IPS-20b (cell line): ENCODE measurements at regions not wholly inside any gene's neighbourhood (a gene's known extent, or its start where the extent isn't known, plus 50 kb on each side); places are given as distances from the start of the nearest gene placed in this dataset.
"Not testable (repeated sequence)": the region's sequence is repeated elsewhere in the genome, so short reads cannot be mapped to it uniquely, and the experiment has no call there.

ENCODE experiments used
- H3K27ac ChIP-seq: one replicate; pipeline ENCODE4 v1.5.1; 2013; ENCODE audit warnings: low read length
- H3K27me3 ChIP-seq: 2 replicates; pipeline ENCODE4 v1.6.1; 2013; ENCODE audit warnings: mild to moderate bottlenecking, low read length, inconsistent platforms; ENCODE audit not compliant: insufficient read depth
- H3K36me3 ChIP-seq: 2 replicates; pipeline ENCODE4 v1.6.1; 2013; ENCODE audit warnings: low read depth, mild to moderate bottlenecking, inconsistent platforms, low read length, moderate library complexity; ENCODE audit not compliant: insufficient read depth
- H3K4me1 ChIP-seq: 2 replicates; pipeline ENCODE4 v1.6.1; 2013; ENCODE audit warnings: mild to moderate bottlenecking, control low read depth, inconsistent platforms, low read length, moderate library complexity; ENCODE audit not compliant: insufficient read depth
- H3K4me3 ChIP-seq: 2 replicates; pipeline ENCODE4 v1.5.1; 2013; ENCODE audit warnings: mild to moderate bottlenecking, low read length, inconsistent platforms
- H3K9ac ChIP-seq: 2 replicates; pipeline ENCODE4 v1.6.1; 2013; ENCODE audit warnings: low read depth, mild to moderate bottlenecking, inconsistent platforms, low read length, moderate library complexity
- H3K9me3 ChIP-seq: 2 replicates; pipeline ENCODE4 v1.6.1; 2013; ENCODE audit warnings: mild to moderate bottlenecking, low read depth, low read length, inconsistent platforms; ENCODE audit not compliant: insufficient read depth

DNA sequence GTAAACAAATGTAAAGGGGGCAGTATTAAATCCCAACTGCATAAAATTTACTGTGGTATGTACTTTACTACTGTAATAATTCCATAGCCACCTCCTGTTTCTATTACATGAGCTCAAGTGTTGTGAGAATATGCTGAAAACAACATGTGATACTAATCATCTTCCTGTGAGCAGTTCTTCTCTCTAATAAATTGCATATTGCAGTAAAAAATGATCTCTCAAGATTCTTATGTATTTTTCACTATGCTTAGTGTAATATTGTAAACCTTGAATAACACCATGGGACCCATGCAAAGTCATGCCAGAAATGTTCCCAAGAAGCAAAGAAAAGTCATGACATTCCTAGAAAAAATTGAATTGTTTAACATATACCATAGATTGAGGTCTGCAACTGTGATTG lies 133.0 kb upstream of the ATXN1 start:
- H3K9ac ChIP-seq: no peak overlapping the region
- H3K4me3 ChIP-seq: no peak overlapping the region
- H3K27me3 ChIP-seq: no peaks in the 10 kb centered on the region
- no peaks in the 10 kb centered on the region for H3K4me1 ChIP-seq
- no peaks in the 10 kb centered on the region for H3K36me3 ChIP-seq
- no peaks in the 10 kb centered on the region for H3K9me3 ChIP-seq
- no peak overlapping the region for H3K27ac ChIP-seq

- H3K36me3 ChIP-seq: not testable (repeated sequence)
These were observed 129.8 kb upstream of the ATXN1 start for GRCh38 chr6:16891110-16891509.

GRCh38 chr6:16885411-16886160 lies 124.3 kb upstream of the ATXN1 start:
- Histone ChIP-seq H3K4me1 (peaks cover 13% of the 10 kb centered on the region; the same call in 1 of the 2 replicates), H3K36me3 (no peaks in the 10 kb centered on the region), H3K9me3 (no peaks in the 10 kb centered on the region), H3K27ac (no peak overlapping the region), H3K27me3 (no peaks in the 10 kb centered on the region), H3K4me3 (peak overlapping the region; percentile 8; the same call in 1 of the 2 replicates), H3K9ac (no peak overlapping the region)

More at GRCh38 chr6:16891110-16891509, 129.8 kb upstream of the ATXN1 start:
- H3K9me3 ChIP-seq, H3K9ac ChIP-seq, H3K4me1 ChIP-seq, H3K27me3 ChIP-seq, H3K27ac ChIP-seq, H3K4me3 ChIP-seq: not testable (repeated sequence)

DNA sequence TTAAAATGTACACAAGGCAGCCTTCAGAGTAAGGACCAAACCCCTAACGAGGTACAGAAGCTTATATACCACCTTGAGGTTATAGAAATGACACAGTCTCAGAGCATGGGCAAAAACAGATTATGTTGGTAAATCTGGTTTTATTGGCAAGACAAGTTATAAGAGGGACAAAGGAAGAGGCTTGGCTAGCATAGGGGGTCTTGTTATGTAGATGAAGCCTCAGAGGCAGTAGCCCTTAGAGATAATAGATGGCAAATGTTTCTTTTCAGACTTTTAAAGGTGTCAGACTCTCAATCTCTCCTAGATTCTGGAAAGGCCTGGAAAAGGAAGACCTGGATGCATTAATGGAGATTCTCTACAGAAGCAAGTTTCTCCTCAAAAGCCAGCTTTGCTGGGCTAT lies 123.3 kb upstream of the ATXN1 start:
- no peak overlapping the region for H3K27ac ChIP-seq
- H3K9me3 ChIP-seq: no peaks in the 10 kb centered on the region
- no peaks in the 10 kb centered on the region for H3K27me3 ChIP-seq
- peaks cover 13% of the 10 kb centered on the region; the same call in 1 of the 2 replicates for H3K4me1 ChIP-seq
- no peak overlapping the region for H3K9ac ChIP-seq
- no peaks in the 10 kb centered on the region for H3K36me3 ChIP-seq
- no peak overlapping the region for H3K4me3 ChIP-seq

- H3K4me1 ChIP-seq: peaks cover 13% of the 10 kb centered on the region; the same call in 1 of the 2 replicates
- H3K4me3 ChIP-seq: no peak overlapping the region
- no peak overlapping the region for H3K27ac ChIP-seq
- peaks cover 8% of the 10 kb centered on the region; the same call in 1 of the 2 replicates for H3K9me3 ChIP-seq
- H3K27me3 ChIP-seq: no peaks in the 10 kb centered on the region
- no peak overlapping the region for H3K9ac ChIP-seq
- H3K36me3 ChIP-seq: no peaks in the 10 kb centered on the region
These were observed 122.2 kb upstream of the ATXN1 start for GRCh38 chr6:16883414-16883813.

DNA sequence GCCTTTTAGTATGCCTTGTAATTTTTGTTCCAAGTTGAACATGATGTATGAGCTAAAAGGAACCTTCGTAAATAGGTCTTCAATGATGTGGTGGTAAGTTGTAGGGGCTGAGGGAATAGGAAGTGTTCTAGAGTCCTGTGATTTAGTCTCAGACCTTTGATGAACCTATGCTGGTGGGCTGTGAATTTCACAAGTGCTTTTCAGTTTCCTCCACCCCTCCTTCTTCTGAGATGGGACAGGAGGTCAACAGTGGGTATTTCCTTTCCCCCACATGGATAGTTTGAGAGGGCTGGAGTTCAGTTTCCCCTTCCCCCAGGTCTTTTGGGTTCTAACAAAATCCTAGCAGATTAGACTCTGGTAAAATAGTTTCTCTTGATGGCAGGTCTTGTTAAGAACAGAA lies 121.0 kb upstream of the ATXN1 start:
- Histone ChIP-seq H3K9me3 (peaks cover 12% of the 10 kb centered on the region; the same call in 1 of the 2 replicates), H3K9ac (no peak overlapping the region), H3K4me3 (no peak overlapping the region), H3K4me1 (peaks cover 13% of the 10 kb centered on the region; the same call in 1 of the 2 replicates), H3K27ac (no peak overlapping the region), H3K27me3 (no peaks in the 10 kb centered on the region), H3K36me3 (no peaks in the 10 kb centered on the region)

GRCh38 chr6:16876852-16877251 lies 115.6 kb upstream of the ATXN1 start:
- not testable (repeated sequence) for H3K27me3 ChIP-seq, H3K4me3 ChIP-seq, H3K9ac ChIP-seq

GRCh38 chr6:16876201-16876600 lies 114.9 kb upstream of the ATXN1 start:
- peaks cover 12% of the 10 kb centered on the region; the same call in 1 of the 2 replicates for H3K9me3 ChIP-seq
- H3K9ac ChIP-seq: no peak overlapping the region
- H3K36me3 ChIP-seq: no peaks in the 10 kb centered on the region
- no peak overlapping the region for H3K4me3 ChIP-seq
- no peak overlapping the region for H3K27ac ChIP-seq
- no peaks in the 10 kb centered on the region for H3K27me3 ChIP-seq
- H3K4me1 ChIP-seq: no peaks in the 10 kb centered on the region

More at GRCh38 chr6:16876852-16877251, 115.6 kb upstream of the ATXN1 start:
- not testable (repeated sequence) for H3K36me3 ChIP-seq, H3K4me1 ChIP-seq, H3K27ac ChIP-seq
- H3K9me3 ChIP-seq: peaks cover 12% of the 10 kb centered on the region; the same call in 1 of the 2 replicates

- Histone ChIP-seq H3K9ac (no peak overlapping the region), H3K36me3 (no peaks in the 10 kb centered on the region), H3K4me3 (no peak overlapping the region), H3K9me3 (peaks cover 7% of the 10 kb centered on the region; the same call in 1 of the 2 replicates), H3K4me1 (no peaks in the 10 kb centered on the region), H3K27me3 (no peaks in the 10 kb centered on the region), H3K27ac (no peak overlapping the region)
These were observed 112.4 kb upstream of the ATXN1 start for GRCh38 chr6:16873698-16874097.

GRCh38 chr6:16872543-16873235 lies 111.4 kb upstream of the ATXN1 start:
- H3K4me3 ChIP-seq: no peak overlapping the region

DNA sequence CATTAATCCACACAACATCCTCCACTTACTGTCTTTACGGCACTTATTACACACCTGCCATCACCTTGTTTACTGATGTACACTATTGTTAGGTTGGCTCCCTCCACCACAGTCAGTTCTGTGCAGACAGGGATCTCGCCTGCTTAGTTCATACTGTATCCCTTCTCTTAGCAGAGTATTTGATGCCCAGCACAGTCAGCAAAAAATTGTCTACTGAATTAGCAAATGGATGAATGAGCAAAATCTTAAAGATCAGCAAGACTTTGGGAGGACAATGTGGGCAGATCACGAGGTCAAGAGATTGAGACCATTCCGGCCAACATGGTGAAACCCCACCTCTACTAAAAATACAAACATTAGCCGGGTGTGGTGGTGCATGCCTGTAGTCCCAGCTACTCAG lies 109.8 kb upstream of the ATXN1 start:
- Histone ChIP-seq H3K4me1 (no peaks in the 10 kb centered on the region), H3K4me3 (no peak overlapping the region), H3K36me3 (no peaks in the 10 kb centered on the region), H3K27ac (no peak overlapping the region), H3K9ac (no peak overlapping the region), H3K27me3 (no peaks in the 10 kb centered on the region), H3K9me3 (no peaks in the 10 kb centered on the region)

More at GRCh38 chr6:16872543-16873235, 111.4 kb upstream of the ATXN1 start:
- H3K27ac ChIP-seq: no peak overlapping the region
- H3K27me3 ChIP-seq: no peaks in the 10 kb centered on the region
- H3K4me1 ChIP-seq: no peaks in the 10 kb centered on the region
- H3K36me3 ChIP-seq: no peaks in the 10 kb centered on the region
- no peak overlapping the region for H3K9ac ChIP-seq
- H3K9me3 ChIP-seq: no peaks in the 10 kb centered on the region

DNA sequence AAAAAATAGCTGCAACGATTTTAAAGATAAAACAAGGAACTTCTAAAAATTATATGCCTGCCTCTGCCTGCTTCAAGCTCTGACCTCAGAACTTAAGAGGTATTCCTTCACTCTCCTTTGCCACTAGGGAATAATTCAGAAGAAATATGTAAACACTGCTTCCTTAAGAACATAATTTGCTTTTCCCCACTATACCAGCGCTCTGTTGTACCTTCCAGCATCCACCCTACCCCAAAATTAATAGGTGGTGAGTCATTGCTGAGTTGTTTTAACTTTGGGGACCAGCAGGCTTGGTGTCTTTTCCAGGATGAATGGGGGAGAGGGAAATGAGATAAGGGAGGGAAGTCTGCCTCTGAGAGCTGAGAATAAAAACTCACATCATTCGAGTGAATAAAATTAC lies 107.7 kb upstream of the ATXN1 start:
- Histone ChIP-seq H3K36me3 (no peaks in the 10 kb centered on the region), H3K4me1 (no peaks in the 10 kb centered on the region), H3K27ac (no peak overlapping the region), H3K4me3 (no peak overlapping the region), H3K27me3 (no peaks in the 10 kb centered on the region), H3K9ac (no peak overlapping the region), H3K9me3 (no peaks in the 10 kb centered on the region)
